ENCODE measurements at regions not wholly inside any gene's neighbourhood (a gene's known extent, or its start where the extent isn't known, plus 50 kb on each side); places are given as distances from the start of the nearest gene placed in this dataset.

DNA sequence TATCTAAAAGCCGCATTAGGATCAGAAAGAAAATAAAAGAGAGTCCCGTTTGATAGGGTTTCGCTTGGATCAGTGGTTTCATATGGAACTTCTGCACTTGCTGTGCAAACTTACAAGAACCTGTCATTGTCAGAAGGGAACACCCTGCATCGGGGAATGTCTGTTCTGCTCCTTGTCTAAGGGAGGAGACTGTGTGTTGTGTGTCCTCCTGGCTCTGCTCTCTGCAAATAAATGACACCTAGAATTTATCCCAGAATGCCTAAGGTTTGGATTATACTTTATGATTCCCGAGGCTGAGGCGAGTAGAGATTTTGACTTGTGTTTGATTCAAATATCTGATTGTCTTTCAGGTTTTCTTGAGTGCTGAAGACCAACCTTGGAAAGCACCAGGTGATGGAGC lies 785.1 kb downstream of the GALR1 start:
- TF ChIP-seq, protein P1, sequence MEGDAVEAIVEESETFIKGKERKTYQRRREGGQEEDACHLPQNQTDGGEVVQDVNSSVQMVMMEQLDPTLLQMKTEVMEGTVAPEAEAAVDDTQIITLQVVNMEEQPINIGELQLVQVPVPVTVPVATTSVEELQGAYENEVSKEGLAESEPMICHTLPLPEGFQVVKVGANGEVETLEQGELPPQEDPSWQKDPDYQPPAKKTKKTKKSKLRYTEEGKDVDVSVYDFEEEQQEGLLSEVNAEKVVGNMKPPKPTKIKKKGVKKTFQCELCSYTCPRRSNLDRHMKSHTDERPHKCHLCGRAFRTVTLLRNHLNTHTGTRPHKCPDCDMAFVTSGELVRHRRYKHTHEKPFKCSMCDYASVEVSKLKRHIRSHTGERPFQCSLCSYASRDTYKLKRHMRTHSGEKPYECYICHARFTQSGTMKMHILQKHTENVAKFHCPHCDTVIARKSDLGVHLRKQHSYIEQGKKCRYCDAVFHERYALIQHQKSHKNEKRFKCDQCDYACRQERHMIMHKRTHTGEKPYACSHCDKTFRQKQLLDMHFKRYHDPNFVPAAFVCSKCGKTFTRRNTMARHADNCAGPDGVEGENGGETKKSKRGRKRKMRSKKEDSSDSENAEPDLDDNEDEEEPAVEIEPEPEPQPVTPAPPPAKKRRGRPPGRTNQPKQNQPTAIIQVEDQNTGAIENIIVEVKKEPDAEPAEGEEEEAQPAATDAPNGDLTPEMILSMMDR (conservative IDR thresholded peaks at IDR 0.05; ENCODE audit: low read length), result no peak
- TF ChIP-seq EZH2phosphoT487 (IDR thresholded peaks at IDR 0.05; ENCODE audit: borderline replicate concordance, low read depth, low read length), result no peak
- no peak overlapping the region for H3K4me2 ChIP-seq (ENCODE audit: low read length)
- H3K36me3 ChIP-seq (ENCODE audit: insufficient read depth, low read length), result no peaks in the 10 kb centered on the region
- H3K79me2 ChIP-seq (ENCODE audit: insufficient read depth, low read depth, low read length), result no peaks in the 10 kb centered on the region
- H3K9me3 ChIP-seq (ENCODE audit: low read length), result no peaks in the 10 kb centered on the region
- H3K9me2 ChIP-seq (ENCODE audit: insufficient read depth, low read length), result no peaks in the 10 kb centered on the region
- no peak overlapping the region for H3K27ac ChIP-seq (ENCODE audit: low read depth, low read length, poor library complexity, severe bottlenecking)
- no peaks in the 10 kb centered on the region for H4K20me1 ChIP-seq (ENCODE audit: insufficient read depth, low read length)
- CTCF ChIA-PET (ENCODE audit: unreplicated experiment), result no interaction called here
- H2AFZ ChIP-seq (ENCODE audit: low read length), result no peak overlapping the region
- H3K4me1 ChIP-seq (ENCODE audit: insufficient read depth, low read length, poor library complexity, severe bottlenecking), result no peaks in the 10 kb centered on the region
- DNase-seq (ENCODE audit: low spot score), result no peak
- POLR2A ChIA-PET, result no interaction called here
- no TSS peak for BruUV-seq (replicated peaks)
- H3K4me3 ChIP-seq (ENCODE audit: low read depth, low read length, poor library complexity, severe bottlenecking), result no peak overlapping the region
- intact Hi-C loops (cut with micrococcal nuclease; ENCODE audit: unreplicated experiment), result no loop called here

DNA sequence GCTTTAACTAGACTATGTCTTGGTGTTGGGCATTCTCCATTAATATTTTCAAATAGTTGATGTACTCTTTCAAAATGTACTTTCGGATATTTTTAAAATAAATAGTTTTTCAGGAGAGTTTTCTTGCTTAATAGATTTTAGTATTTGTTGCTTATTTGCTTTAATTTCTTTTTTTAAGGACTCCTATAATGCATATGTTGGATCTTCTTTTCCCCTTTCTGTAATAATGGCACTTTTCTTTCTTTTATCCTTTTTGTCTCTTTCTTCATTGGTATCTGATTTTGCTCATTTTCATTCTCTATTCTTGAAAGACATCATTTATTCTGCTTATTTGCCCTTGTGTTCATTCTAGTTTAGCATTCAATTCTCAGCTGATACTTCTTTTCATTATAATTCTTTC lies 791.6 kb downstream of the GALR1 start:
- CTCF ChIA-PET (ENCODE audit: unreplicated experiment), result no interaction called here
- POLR2A ChIA-PET, result interaction anchor here (0.7 kb wide), 2 partner anchors 165 to 333 kb away, joined by 3 read pairs; no protein-coding TSS in a partner anchor
- Histone ChIP-seq H3K79me2 (ENCODE audit: insufficient read depth, low read depth, low read length) (no peaks in the 10 kb centered on the region), H2AFZ (ENCODE audit: low read length) (no peak overlapping the region), H3K4me1 (ENCODE audit: insufficient read depth, low read length, poor library complexity, severe bottlenecking) (no peaks in the 10 kb centered on the region), H3K27ac (ENCODE audit: low read depth, low read length, poor library complexity, severe bottlenecking) (no peak overlapping the region), H3K9me3 (ENCODE audit: low read length) (no peaks in the 10 kb centered on the region), H4K20me1 (ENCODE audit: insufficient read depth, low read length) (no peaks in the 10 kb centered on the region), H3K9me2 (ENCODE audit: insufficient read depth, low read length) (no peaks in the 10 kb centered on the region), H3K36me3 (ENCODE audit: insufficient read depth, low read length) (no peaks in the 10 kb centered on the region), H3K4me2 (ENCODE audit: low read length) (no peak overlapping the region), H3K4me3 (ENCODE audit: low read depth, low read length, poor library complexity, severe bottlenecking) (no peak overlapping the region)
- TF ChIP-seq EZH2phosphoT487 (IDR thresholded peaks at IDR 0.05; ENCODE audit: borderline replicate concordance, low read depth, low read length), result no peak
- TF ChIP-seq, protein P1 (conservative IDR thresholded peaks at IDR 0.05; ENCODE audit: low read length), result no peak
- intact Hi-C loops (cut with micrococcal nuclease; ENCODE audit: unreplicated experiment), result no loop called here
- BruUV-seq (replicated peaks), result no TSS peak
- DNase-seq (ENCODE audit: low spot score), result no peak

DNA sequence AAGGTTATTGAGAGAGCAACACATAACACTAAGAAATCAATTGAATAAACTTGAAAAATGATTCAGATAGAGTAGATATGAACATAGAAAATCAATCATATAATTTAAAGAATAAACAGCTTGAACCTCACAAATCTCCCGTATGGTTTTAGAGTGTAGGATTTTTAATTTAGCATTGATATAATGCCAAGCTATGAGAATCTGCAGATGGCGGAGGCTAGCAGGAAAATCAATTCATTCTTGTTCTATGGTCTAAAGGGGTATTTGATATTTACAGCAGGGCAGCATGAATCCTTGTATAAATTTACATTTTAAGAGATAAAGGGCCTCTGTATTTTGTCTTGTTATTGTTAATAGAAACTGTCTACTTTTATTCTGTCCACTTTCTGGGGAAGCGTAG lies 797.0 kb downstream of the GALR1 start:
- intact Hi-C loops (cut with micrococcal nuclease; ENCODE audit: unreplicated experiment), result no loop called here
- no peak for DNase-seq (ENCODE audit: low spot score)
- H3K27ac ChIP-seq (ENCODE audit: low read depth, low read length, poor library complexity, severe bottlenecking), result no peak overlapping the region
- ChIA-PET POLR2A (interaction anchor here (1.3 kb wide), 1 partner anchor 8 kb away, joined by 3 read pairs; no protein-coding TSS in a partner anchor), CTCF (ENCODE audit: unreplicated experiment) (no interaction called here)
- no peaks in the 10 kb centered on the region for H3K4me1 ChIP-seq (ENCODE audit: insufficient read depth, low read length, poor library complexity, severe bottlenecking)
- TF ChIP-seq, protein P1 (conservative IDR thresholded peaks at IDR 0.05; ENCODE audit: low read length), result no peak
- no peak for TF ChIP-seq EZH2phosphoT487 (IDR thresholded peaks at IDR 0.05; ENCODE audit: borderline replicate concordance, low read depth, low read length)
- no peaks in the 10 kb centered on the region for H3K79me2 ChIP-seq (ENCODE audit: insufficient read depth, low read depth, low read length)
- no peaks in the 10 kb centered on the region for H3K36me3 ChIP-seq (ENCODE audit: insufficient read depth, low read length)
- H3K9me3 ChIP-seq (ENCODE audit: low read length), result no peaks in the 10 kb centered on the region
- no TSS peak for BruUV-seq (replicated peaks)
- H4K20me1 ChIP-seq (ENCODE audit: insufficient read depth, low read length), result no peaks in the 10 kb centered on the region
- H3K4me2 ChIP-seq (ENCODE audit: low read length), result no peak overlapping the region
- no peaks in the 10 kb centered on the region for H3K9me2 ChIP-seq (ENCODE audit: insufficient read depth, low read length)
- H2AFZ ChIP-seq (ENCODE audit: low read length), result no peak overlapping the region
- H3K4me3 ChIP-seq (ENCODE audit: low read depth, low read length, poor library complexity, severe bottlenecking), result no peak overlapping the region
